ENCODE measurements at regions not wholly inside any gene's neighbourhood (a gene's known extent, or its start where the extent isn't known, plus 50 kb on each side); places are given as distances from the start of the nearest gene placed in this dataset.

DNA sequence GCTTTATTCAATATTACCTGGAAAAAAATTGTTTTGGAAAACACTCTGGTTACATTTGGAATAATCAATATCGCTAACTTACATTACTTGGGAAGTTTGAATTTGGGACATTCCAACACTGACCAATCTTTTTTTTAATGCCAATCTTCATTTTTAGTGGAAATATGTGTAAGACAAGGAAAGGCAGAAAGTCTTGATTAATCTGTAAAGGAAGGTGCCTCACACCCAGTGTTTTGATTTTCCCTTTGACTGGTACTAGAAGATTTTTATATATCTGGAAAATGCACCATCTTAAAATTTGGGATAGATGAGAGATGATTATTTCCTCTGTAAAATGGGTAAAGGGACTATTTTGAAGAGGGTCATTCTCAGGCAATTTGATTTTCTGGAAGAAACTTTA lies 879.2 kb upstream of the ZEB2 start:
- H3K9me3 ChIP-seq (replicated peaks in 1 of 3), result no peaks in the 10 kb centered on the region

DNA sequence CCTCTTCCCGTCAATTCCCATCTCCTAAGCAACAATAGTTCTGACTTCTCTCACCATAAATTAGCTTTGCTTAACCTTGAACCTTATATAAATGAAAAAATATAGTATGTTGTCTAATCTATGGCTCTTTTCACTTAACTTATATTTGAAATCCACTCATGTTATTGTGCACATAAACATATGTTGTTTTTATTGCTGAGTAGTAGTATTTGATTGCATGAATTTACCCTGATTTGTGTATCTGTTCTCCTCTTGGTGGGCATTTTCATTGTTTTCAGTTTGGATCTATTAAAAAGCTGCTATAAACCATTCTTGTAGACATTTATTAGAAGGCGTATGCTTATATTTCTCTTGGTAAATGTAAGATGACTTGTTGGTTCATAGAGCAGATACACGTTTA lies 874.3 kb upstream of the ZEB2 start:
- 75 to 84% (median 80%) methylated on average over 3 of the region's 3 CpGs for WGBS, 4 donors
- intact Hi-C loops (cut with DNase I), result no loop called here
- H3K9me3 ChIP-seq (replicated peaks in 1 of 3), result no peaks in the 10 kb centered on the region
- no peaks in the 10 kb centered on the region for H3K36me3 ChIP-seq (replicated peaks in 1 of 2)
- no peak for DNase-seq
- H3K4me1 ChIP-seq (replicated peaks in 1 of 2), result no peaks in the 10 kb centered on the region
- H3K27me3 ChIP-seq, result no peaks in the 10 kb centered on the region
- no peak overlapping the region for H3K27ac ChIP-seq
- H3K4me3 ChIP-seq, result no peak overlapping the region
- TF ChIP-seq POLR2A (IDR thresholded peaks at IDR 0.05), result no peak
- TF ChIP-seq, protein P1, sequence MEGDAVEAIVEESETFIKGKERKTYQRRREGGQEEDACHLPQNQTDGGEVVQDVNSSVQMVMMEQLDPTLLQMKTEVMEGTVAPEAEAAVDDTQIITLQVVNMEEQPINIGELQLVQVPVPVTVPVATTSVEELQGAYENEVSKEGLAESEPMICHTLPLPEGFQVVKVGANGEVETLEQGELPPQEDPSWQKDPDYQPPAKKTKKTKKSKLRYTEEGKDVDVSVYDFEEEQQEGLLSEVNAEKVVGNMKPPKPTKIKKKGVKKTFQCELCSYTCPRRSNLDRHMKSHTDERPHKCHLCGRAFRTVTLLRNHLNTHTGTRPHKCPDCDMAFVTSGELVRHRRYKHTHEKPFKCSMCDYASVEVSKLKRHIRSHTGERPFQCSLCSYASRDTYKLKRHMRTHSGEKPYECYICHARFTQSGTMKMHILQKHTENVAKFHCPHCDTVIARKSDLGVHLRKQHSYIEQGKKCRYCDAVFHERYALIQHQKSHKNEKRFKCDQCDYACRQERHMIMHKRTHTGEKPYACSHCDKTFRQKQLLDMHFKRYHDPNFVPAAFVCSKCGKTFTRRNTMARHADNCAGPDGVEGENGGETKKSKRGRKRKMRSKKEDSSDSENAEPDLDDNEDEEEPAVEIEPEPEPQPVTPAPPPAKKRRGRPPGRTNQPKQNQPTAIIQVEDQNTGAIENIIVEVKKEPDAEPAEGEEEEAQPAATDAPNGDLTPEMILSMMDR (IDR thresholded peaks at IDR 0.05), result no peak

More for the DNA sequence above, 879.2 kb upstream of the ZEB2 start:
- DNase-seq, result no peak
- H3K27ac ChIP-seq, result no peak overlapping the region
- no peak overlapping the region for H3K4me3 ChIP-seq
- intact Hi-C loops (cut with DNase I), result no loop called here
- TF ChIP-seq, protein P1 (IDR thresholded peaks at IDR 0.05), result no peak
- TF ChIP-seq POLR2A (IDR thresholded peaks at IDR 0.05), result no peak
- H3K4me1 ChIP-seq (replicated peaks in 1 of 2), result no peaks in the 10 kb centered on the region
- no peaks in the 10 kb centered on the region for H3K27me3 ChIP-seq
- no peaks in the 10 kb centered on the region for H3K36me3 ChIP-seq (replicated peaks in 1 of 2)
- WGBS, 4 donors, result 0 to 96% (median 49%) methylated on average over 1 of the region's 1 CpG

DNA sequence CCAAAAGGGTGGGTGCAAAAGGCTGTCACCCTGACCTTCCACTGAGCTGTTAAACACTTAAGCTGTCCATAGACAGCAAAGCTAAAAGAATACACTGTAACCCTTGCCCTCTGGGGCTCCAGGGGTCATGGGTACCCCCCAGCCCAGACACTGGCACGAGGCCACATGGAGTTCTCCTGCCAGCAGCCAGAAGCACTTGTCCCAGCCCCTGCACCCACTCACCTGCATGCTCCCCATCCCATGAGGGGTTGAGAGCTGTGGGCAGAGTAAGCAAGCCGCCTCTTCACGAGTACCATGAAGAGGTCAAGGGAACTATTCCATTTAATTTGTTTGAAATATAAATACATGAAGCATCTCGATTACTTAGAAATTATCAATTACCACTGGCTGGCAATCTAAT lies 867.1 kb upstream of the ZEB2 start:
- TF ChIP-seq, protein P1 (IDR thresholded peaks at IDR 0.05), result no peak
- TF ChIP-seq POLR2A (IDR thresholded peaks at IDR 0.05), result no peak
- Histone ChIP-seq H3K27me3 (no peaks in the 10 kb centered on the region), H3K4me3 (no peak overlapping the region), H3K27ac (no peak overlapping the region), H3K4me1 (replicated peaks in 1 of 2) (no peaks in the 10 kb centered on the region), H3K9me3 (replicated peaks in 1 of 3) (no peaks in the 10 kb centered on the region), H3K36me3 (replicated peaks in 1 of 2) (no peaks in the 10 kb centered on the region)
- 87 to 93% (median 90%) methylated on average over 2 to 4 of the region's 4 CpGs for WGBS, 4 donors
- intact Hi-C loops (cut with DNase I), result no loop called here
- no peak for DNase-seq

DNA sequence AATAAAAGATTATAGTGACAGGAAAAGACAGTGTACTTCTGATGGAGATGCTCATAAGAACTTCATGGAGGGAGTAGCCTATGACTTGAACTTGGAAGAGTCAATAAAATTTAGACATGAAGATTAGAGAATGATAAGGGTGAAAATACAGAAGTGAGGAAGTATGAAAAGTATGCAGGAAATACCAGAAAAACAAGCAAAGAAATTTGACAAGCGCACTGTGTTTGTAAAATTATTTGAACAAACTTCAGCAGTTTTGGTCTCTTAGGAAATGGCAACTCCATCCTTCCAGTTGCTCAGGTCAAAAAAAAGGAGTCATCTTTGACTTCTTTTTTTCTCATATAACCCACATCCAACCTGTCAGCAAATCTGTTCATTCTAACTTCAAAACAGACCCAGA lies 864.0 kb upstream of the ZEB2 start:
- no peaks in the 10 kb centered on the region for H3K36me3 ChIP-seq (replicated peaks in 1 of 2)
- DNase-seq, result no peak
- peaks cover 0 to 4% (median 0%) of the 10 kb centered on the region in 3 donors for H3K9me3 ChIP-seq (replicated peaks in 1 of 3)
- 84 to 91% (median 88%) methylated on average over 1 of the region's 1 CpG for WGBS, 4 donors
- H3K27ac ChIP-seq, result no peak overlapping the region
- no peaks in the 10 kb centered on the region for H3K27me3 ChIP-seq
- no peaks in the 10 kb centered on the region for H3K4me1 ChIP-seq (replicated peaks in 1 of 2)
- intact Hi-C loops (cut with DNase I), result no loop called here
- TF ChIP-seq POLR2A (IDR thresholded peaks at IDR 0.05), result no peak
- TF ChIP-seq, protein P1 (IDR thresholded peaks at IDR 0.05), result no peak
- no peak overlapping the region for H3K4me3 ChIP-seq
